Globus pallidus (tissue), 1 donor: ENCODE measurements at regions not wholly inside any gene's neighbourhood (a gene's known extent, or its start where the extent isn't known, plus 50 kb on each side); places are given as distances from the start of the nearest gene placed in this dataset.

Experiments
- DNase-seq: peaks from one replicate; pipeline ENCODE4 v3.0.0-alpha.2; 2015; ENCODE audit warnings: low spot score

DNA sequence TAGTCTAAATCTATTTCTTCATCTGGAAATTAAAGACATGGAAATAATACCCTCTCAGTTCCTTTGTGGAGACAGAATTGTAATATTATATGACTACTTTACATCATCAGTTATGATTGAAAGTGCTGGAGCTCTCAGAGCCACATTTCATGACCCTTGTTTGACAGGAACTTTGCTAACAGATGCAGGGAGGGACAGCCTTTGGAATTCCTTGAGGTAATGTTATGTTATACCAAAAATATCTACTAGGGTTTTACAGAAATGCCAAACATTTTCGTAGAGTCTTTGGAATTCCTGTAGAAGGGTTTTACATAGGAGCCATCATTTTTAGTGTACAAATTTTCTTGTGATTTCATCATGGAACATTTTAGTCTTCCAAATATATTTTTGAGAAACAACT, 57.4 kb upstream of the ADAMTS5 start:
- no peak for DNase-seq

DNA sequence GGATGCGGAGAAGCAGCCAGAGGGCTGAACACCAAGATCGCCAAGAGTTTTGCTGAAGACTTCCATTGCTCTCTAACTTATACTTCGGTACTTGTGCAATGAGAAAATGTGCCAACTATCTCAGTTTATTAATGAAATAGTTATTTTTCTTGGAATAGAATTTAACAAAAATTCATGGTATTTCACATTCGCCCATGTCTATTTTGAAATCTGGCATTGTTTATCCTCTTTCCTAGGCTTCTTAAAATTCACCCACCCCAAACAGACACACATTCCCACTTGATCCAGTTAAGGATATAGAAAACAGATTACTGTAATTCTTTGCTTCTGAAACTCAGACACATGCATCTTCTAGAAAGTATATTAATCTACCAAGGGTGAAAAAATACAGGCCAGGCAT, 56.3 kb upstream of the ADAMTS5 start:
- no peak for DNase-seq

DNA sequence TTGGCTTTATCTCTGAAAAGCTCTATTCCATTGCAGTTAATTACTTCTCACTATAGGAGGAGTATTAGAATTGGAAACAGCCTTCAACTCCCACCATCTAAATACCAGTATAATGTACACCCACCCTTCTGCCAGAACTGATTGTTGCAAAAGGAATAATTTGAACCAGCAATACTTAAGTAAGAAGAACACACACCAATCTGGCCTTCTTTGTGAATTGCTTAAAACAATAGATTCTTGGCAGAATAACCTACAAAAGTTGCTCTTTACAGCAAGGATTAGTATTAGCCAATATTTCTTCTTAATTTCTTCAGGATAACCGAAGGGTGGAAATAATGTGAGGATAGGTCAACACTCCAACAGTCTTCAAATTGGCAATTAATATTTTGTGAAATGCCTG, 54.9 kb upstream of the ADAMTS5 start:
- DNase-seq = no peak

DNA sequence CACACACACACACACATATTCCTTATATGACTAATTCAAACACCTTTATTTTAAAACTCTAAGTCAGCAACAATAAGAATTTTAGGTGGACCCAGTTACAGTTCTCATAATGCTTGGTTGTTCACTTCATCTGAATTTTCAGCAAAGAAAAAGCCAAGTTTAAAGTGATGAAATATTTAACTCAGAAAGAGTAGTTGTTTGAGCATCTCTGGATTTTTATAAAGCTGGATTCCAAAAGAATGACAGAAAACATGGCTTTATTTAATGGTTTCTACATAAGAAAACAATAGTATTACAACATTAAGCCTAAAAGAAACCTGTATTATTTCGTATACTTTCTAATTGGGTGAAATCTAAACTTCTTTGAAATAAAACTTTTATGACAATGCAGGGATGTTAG, 54.2 kb upstream of the ADAMTS5 start:
- DNase-seq = no peak

DNA sequence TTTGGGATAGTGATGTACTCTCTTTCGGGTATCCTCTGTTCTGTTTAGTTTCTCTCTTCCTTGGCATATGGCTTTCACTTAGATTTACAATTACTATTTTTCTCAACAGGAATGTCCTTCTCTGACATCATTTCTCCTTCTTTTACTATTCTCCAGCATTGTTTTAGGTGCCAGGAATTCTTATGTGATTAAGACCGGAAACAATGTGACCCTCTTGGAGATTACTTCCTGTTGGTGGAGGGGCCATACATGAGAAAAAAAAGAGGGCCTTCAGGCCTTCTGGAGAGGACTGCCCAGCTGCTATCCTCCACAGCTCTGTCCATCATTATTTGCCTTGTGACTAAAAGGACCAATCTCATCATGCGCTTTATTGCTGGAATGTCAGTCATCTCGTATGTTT, 50.4 kb upstream of the ADAMTS5 start:
- DNase-seq = no peak
